ENCODE measurements at regions not wholly inside any gene's neighbourhood (a gene's known extent, or its start where the extent isn't known, plus 50 kb on each side); places are given as distances from the start of the nearest gene placed in this dataset.
A peak's percentile ranks its signal among the peaks of the same experiment; 100 is the strongest.

DNA sequence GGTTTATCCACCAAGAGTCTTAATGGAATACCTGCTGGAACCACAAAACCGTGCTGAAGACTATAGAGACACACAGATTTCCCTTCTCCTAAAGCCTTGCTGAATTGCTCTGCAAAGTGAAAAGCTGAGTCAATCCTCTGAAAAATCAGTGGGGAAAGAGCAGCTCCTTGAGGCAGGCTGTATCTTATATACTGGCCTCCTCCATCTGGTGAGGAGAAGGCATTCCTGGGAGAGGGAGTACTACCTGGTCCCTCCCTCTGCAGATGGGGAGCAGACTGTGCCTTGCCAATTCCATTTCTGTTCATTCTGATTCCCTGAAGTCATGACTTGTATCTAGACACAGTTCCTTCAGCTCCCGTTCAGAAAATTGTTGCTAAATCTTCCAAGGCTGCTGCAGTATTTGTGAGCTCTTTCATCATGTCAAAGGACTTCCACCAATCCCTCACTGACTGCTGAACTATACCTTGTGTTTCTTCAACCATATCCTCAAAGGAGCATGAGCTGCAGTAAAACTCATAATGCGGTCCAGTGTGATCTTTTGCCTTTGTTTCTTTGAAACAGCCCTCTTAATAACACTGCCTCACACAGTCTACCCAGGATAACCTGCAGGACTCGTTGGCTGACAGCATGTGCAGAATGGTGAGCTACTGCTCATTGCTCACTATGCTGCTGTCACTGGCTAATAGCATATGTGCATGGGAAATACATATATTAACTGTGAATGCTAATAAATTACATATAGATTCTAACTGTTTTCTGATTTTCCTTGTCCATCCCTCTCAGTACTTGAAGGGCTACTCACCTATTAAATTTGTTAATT is 84.5 kb downstream of the FOXD1 start:
- Histone ChIP-seq H3F3A (replicated peaks; ENCODE audit: insufficient read depth) (peaks cover 34% of the 10 kb centered on the region), H3K4me2 (peak overlapping the region; percentile 14; the same call in 1 of the 2 replicates), H3K9me3 (no peaks in the 10 kb centered on the region), H3K27me3 (ENCODE audit: insufficient read depth) (no peaks in the 10 kb centered on the region), H3K9ac (peak overlapping the region; percentile 30; the same call in 1 of the 2 replicates), H3K4me3 (ENCODE audit: low read depth in 2 of 2, low read length in 1 of 2) (no peak overlapping the region), H2AFZ (ENCODE audit: low read depth) (peak overlapping the region; percentile 33; the same call in 1 of the 2 replicates), H3K4me1 (ENCODE audit: control insufficient read depth in 1 of 2, insufficient read depth in 2 of 2, low read depth in 1 of 2, low read length in 1 of 2) (peaks cover 0 to 27% of the 10 kb centered on the region in 2 experiments; a peak in 2 of 4 replicates), H4K20me1 (ENCODE audit: insufficient read depth) (no peaks in the 10 kb centered on the region), H3K79me2 (ENCODE audit: insufficient read depth) (no peaks in the 10 kb centered on the region), H3K9me2 (no peaks in the 10 kb centered on the region), H3K27ac (ENCODE audit: low read depth in 2 of 2, low read length in 1 of 2) (peak overlapping the region in 1 of 2 experiments; percentile 85; a peak in 2 of 4 replicates), H3K36me3 (replicated peaks in 1 of 2; ENCODE audit: control insufficient read depth in 1 of 2, insufficient read depth in 2 of 2, low read length in 1 of 2) (no peaks in the 10 kb centered on the region)
- no peak for DNase-seq
- 31% methylated on average over 4 of the region's 4 CpGs for WGBS (ENCODE audit: low lambda C conversion rate)
- CTCF ChIA-PET: interaction anchor here (0.6 to 2.4 kb wide), 2 partner anchors 148 to 409 kb away, joined by 3 to 8 read pairs; partner anchors contain the start of gene FCHO2
- POLR2A ChIA-PET: no interaction called here
- TF ChIP-seq TCF12 (IDR thresholded peaks at IDR 0.05) (peak; percentile 32), SIN3A (IDR thresholded peaks at IDR 0.05; ENCODE audit: borderline replicate concordance, low read depth, low read length) (no peak), EP300 (IDR thresholded peaks at IDR 0.05; ENCODE audit: borderline replicate concordance in 1 of 2, low read depth in 1 of 2, low read length in 1 of 2) (0 out of 4 replicates have a peak, but pooled peaks of 1 of the 2 experiments have one; percentile 25), FOXM1 (IDR thresholded peaks at IDR 0.05; ENCODE audit: low read depth) (no peak), EZH2phosphoT487 (IDR thresholded peaks at IDR 0.05; ENCODE audit: borderline replicate concordance, low read depth) (no peak), FOSL2 (IDR thresholded peaks at IDR 0.05; ENCODE audit: borderline replicate concordance, low read depth) (no peak; the same call in 1 of the 2 replicates), CHD2 (IDR thresholded peaks at IDR 0.05; ENCODE audit: low read length, partially characterized antibody) (no peak), FOXJ3 (CRISPR knock-in tag; IDR thresholded peaks at IDR 0.05) (no peak), POLR2AphosphoS5 (IDR thresholded peaks at IDR 0.05; ENCODE audit: low read depth, low read length) (no peak), NFIC (IDR thresholded peaks at IDR 0.05; ENCODE audit: borderline replicate concordance) (peak; percentile 18; the same call in 1 of the 2 replicates), IRF3 (IDR thresholded peaks at IDR 0.05; ENCODE audit: low read depth, low read length) (no peak), RCOR1 (IDR thresholded peaks at IDR 0.05; ENCODE audit: low read length) (no peak), TAF1 (IDR thresholded peaks at IDR 0.05; ENCODE audit: borderline replicate concordance, low read depth, low read length) (no peak), RAD21 (IDR thresholded peaks at IDR 0.05; ENCODE audit: low read length) (peak; percentile 24; the same call in 1 of the 2 replicates)
- TF ChIP-seq, protein P1, sequence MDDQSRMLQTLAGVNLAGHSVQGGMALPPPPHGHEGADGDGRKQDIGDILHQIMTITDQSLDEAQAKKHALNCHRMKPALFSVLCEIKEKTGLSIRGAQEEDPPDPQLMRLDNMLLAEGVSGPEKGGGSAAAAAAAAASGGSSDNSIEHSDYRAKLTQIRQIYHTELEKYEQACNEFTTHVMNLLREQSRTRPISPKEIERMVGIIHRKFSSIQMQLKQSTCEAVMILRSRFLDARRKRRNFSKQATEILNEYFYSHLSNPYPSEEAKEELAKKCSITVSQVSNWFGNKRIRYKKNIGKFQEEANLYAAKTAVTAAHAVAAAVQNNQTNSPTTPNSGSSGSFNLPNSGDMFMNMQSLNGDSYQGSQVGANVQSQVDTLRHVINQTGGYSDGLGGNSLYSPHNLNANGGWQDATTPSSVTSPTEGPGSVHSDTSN (IDR thresholded peaks at IDR 0.05): no peak; the same call in 1 of the 2 replicates
- TF ChIP-seq, protein P2, sequence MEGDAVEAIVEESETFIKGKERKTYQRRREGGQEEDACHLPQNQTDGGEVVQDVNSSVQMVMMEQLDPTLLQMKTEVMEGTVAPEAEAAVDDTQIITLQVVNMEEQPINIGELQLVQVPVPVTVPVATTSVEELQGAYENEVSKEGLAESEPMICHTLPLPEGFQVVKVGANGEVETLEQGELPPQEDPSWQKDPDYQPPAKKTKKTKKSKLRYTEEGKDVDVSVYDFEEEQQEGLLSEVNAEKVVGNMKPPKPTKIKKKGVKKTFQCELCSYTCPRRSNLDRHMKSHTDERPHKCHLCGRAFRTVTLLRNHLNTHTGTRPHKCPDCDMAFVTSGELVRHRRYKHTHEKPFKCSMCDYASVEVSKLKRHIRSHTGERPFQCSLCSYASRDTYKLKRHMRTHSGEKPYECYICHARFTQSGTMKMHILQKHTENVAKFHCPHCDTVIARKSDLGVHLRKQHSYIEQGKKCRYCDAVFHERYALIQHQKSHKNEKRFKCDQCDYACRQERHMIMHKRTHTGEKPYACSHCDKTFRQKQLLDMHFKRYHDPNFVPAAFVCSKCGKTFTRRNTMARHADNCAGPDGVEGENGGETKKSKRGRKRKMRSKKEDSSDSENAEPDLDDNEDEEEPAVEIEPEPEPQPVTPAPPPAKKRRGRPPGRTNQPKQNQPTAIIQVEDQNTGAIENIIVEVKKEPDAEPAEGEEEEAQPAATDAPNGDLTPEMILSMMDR (IDR thresholded peaks at IDR 0.05): peak; percentile 37
- TF ChIP-seq, protein P3, sequence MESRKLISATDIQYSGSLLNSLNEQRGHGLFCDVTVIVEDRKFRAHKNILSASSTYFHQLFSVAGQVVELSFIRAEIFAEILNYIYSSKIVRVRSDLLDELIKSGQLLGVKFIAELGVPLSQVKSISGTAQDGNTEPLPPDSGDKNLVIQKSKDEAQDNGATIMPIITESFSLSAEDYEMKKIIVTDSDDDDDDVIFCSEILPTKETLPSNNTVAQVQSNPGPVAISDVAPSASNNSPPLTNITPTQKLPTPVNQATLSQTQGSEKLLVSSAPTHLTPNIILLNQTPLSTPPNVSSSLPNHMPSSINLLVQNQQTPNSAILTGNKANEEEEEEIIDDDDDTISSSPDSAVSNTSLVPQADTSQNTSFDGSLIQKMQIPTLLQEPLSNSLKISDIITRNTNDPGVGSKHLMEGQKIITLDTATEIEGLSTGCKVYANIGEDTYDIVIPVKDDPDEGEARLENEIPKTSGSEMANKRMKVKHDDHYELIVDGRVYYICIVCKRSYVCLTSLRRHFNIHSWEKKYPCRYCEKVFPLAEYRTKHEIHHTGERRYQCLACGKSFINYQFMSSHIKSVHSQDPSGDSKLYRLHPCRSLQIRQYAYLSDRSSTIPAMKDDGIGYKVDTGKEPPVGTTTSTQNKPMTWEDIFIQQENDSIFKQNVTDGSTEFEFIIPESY (IDR thresholded peaks at IDR 0.05; ENCODE audit: borderline replicate concordance, low read depth): no peak
